ENCODE measurements at regions not wholly inside any gene's neighbourhood (a gene's known extent, or its start where the extent isn't known, plus 50 kb on each side); places are given as distances from the start of the nearest gene placed in this dataset.

GRCh38 chr4:162661913-162662312 is 498.1 kb upstream of the FSTL5 start:
- TF ChIP-seq, protein P1, sequence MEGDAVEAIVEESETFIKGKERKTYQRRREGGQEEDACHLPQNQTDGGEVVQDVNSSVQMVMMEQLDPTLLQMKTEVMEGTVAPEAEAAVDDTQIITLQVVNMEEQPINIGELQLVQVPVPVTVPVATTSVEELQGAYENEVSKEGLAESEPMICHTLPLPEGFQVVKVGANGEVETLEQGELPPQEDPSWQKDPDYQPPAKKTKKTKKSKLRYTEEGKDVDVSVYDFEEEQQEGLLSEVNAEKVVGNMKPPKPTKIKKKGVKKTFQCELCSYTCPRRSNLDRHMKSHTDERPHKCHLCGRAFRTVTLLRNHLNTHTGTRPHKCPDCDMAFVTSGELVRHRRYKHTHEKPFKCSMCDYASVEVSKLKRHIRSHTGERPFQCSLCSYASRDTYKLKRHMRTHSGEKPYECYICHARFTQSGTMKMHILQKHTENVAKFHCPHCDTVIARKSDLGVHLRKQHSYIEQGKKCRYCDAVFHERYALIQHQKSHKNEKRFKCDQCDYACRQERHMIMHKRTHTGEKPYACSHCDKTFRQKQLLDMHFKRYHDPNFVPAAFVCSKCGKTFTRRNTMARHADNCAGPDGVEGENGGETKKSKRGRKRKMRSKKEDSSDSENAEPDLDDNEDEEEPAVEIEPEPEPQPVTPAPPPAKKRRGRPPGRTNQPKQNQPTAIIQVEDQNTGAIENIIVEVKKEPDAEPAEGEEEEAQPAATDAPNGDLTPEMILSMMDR (IDR thresholded peaks at IDR 0.05; ENCODE audit: insufficient read depth, low read length) = no peak
- no peak for TF ChIP-seq POLR2AphosphoS5 (IDR thresholded peaks at IDR 0.05; ENCODE audit: low read depth)
- TF ChIP-seq, protein P2, sequence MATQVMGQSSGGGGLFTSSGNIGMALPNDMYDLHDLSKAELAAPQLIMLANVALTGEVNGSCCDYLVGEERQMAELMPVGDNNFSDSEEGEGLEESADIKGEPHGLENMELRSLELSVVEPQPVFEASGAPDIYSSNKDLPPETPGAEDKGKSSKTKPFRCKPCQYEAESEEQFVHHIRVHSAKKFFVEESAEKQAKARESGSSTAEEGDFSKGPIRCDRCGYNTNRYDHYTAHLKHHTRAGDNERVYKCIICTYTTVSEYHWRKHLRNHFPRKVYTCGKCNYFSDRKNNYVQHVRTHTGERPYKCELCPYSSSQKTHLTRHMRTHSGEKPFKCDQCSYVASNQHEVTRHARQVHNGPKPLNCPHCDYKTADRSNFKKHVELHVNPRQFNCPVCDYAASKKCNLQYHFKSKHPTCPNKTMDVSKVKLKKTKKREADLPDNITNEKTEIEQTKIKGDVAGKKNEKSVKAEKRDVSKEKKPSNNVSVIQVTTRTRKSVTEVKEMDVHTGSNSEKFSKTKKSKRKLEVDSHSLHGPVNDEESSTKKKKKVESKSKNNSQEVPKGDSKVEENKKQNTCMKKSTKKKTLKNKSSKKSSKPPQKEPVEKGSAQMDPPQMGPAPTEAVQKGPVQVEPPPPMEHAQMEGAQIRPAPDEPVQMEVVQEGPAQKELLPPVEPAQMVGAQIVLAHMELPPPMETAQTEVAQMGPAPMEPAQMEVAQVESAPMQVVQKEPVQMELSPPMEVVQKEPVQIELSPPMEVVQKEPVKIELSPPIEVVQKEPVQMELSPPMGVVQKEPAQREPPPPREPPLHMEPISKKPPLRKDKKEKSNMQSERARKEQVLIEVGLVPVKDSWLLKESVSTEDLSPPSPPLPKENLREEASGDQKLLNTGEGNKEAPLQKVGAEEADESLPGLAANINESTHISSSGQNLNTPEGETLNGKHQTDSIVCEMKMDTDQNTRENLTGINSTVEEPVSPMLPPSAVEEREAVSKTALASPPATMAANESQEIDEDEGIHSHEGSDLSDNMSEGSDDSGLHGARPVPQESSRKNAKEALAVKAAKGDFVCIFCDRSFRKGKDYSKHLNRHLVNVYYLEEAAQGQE (IDR thresholded peaks at IDR 0.05; ENCODE audit: insufficient replicate concordance, low read depth) = no peak
- no peak for TF ChIP-seq GABPA (IDR thresholded peaks at IDR 0.05; ENCODE audit: low read depth)

All from HL-60 (cell line).